ENCODE measurements at regions not wholly inside any gene's neighbourhood (a gene's known extent, or its start where the extent isn't known, plus 50 kb on each side); places are given as distances from the start of the nearest gene placed in this dataset.

DNA sequence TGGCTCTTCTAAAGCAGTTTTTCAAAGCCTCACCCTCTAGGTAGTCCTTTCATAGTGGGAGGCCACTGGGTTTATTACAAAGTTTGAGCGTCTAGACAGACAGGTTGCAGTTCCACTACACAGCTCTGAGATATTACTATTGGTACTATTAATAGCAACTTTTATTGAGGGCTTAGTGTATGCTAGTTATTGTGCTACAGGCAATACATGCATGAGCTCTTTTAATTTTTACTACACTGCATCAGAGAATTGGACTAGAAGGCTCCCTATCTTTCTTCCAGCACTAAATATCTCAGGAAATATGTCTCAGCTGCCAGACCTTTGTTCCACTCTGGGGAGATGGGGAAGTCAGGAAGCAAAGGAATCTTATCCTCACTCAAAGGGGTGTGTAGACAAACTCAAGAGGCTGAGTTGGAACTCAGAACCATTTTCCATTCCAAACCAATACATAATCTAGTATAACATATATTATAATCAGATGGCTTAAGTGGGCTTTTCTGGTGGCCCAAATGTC, 161.8 kb upstream of the SLC38A2 start:
- no peak for DNase-seq
- in situ Hi-C loops (cut with MboI; ENCODE audit: low pct_unique_long_range_greater_than_20kb, low sequenced_read_pairs) = no loop called here

DNA sequence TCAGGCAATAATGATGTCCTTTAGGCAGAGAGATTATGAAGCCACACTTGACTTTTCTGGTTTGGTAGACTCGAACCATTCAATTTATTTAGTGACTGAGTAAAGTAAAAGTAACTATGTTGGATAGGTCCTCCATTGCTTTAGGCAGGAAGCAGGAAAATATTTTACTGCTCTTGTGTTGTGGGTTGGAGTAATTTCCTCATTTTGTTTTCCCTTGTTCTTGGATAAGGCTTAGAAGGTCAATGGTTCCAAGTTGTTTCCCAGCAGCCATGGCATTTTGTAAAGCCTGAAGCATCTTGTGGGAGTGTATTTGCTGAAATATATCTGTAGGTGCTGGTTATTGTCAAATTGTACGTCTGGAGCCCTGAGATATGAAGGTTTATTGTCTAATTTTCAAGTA, 161.2 kb upstream of the SLC38A2 start:
- in situ Hi-C loops (cut with MboI; ENCODE audit: low pct_unique_long_range_greater_than_20kb, low sequenced_read_pairs) = no loop called here
- DNase-seq = no peak

- in situ Hi-C loops (cut with MboI; ENCODE audit: low pct_unique_long_range_greater_than_20kb, low sequenced_read_pairs) = no loop called here
- no peak for DNase-seq
These were observed 159.2 kb upstream of the SLC38A2 start for GRCh38 chr12:46531804-46532203.

DNA sequence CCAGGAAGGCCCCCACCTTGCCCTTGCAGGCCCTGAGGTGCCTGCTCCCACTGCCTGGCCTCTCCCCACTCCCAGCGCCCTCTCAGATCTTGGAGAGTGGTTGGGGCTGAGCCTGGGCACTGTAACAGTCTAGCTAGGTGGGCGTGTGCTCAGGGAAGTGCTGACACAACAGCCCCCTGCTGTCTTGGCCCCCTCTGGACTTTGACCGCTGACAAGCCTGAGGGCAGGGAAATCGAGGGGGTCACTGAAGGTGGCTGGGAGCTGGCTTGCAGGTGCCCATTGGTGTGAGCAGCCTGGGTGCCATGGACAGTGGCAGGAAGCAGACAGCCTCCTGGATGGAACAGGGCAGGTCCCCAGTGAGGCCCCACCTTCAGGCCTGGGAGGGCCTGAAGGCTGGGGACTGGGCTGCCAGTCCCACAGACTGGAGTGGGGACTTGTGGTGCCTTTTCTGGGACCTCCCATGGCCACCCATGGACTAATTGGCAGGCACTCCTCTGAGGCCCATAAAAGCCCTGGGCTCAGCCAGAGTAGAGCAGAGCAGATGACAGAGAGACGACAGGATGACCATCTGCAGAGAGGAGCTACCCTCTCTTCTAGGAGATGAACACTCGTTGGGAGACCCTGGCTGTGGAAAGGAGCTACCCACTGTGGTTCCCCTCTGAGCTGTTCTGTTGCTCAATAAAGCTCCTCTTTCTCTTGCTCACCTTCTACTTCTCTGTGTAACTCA, 158.6 kb upstream of the SLC38A2 start:
- DNase-seq = no peak
- in situ Hi-C loops (cut with MboI; ENCODE audit: low pct_unique_long_range_greater_than_20kb, low sequenced_read_pairs) = no loop called here

DNA sequence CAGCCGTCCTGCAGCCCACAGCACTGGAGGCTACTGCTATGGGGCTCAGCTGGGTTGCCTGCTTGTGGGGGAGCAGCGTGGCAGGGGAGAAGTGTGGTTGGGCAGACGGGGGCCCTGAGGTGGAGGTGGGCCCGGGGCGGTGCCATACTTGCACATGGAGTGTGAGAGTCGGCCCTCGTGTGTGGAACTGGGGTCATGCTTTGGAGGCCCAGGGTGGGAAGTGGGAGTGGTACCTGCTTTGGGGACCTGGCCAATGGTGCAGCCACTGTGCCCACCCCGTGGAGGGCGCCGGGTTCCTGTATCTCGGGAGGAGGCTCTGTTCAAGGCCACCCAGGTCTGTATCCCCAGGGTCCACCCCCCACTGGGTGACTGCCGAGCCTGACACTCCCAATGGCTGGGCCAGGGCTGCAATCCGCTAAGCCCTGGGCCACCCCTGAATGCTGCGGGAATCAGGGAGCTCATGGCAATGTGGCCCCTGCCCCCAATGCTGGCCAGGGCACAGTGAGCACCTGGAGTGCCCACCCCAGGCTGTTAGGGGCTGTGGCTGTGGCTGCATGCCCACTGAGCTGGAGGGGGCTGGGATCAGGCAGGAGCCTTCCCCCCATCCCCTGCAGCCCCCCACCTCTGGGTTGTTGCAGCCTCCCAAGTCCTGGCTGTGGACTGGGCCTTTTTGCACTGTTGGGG, 157.9 kb upstream of the SLC38A2 start:
- no peak for DNase-seq
- in situ Hi-C loops (cut with MboI; ENCODE audit: low pct_unique_long_range_greater_than_20kb, low sequenced_read_pairs) = no loop called here

DNA sequence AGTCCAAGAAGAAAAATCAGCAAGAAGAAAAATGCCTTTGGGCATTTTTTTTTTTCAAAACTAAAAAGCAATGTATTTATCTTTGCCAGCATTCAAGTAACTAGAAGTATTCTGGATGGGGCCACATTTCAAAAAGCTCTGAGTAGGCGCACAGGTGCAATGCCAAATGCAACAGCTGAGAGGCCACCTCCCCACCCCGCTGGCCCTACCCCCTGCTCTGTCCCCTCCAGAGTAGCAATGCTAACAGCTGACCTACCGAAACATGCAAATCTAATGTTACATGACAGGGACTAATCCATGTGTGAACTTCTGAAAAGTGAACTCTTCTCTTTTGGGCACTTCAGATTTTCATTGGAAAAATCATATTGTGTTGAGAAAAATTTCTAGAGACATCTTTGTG, 153.7 kb upstream of the SLC38A2 start:
- no peak for DNase-seq
- in situ Hi-C loops (cut with MboI; ENCODE audit: low pct_unique_long_range_greater_than_20kb, low sequenced_read_pairs) = no loop called here

GRCh38 chr12:46524778-46525177, 152.2 kb upstream of the SLC38A2 start:
- in situ Hi-C loops (cut with MboI; ENCODE audit: low pct_unique_long_range_greater_than_20kb, low sequenced_read_pairs) = no loop called here
- no peak for DNase-seq

DNA sequence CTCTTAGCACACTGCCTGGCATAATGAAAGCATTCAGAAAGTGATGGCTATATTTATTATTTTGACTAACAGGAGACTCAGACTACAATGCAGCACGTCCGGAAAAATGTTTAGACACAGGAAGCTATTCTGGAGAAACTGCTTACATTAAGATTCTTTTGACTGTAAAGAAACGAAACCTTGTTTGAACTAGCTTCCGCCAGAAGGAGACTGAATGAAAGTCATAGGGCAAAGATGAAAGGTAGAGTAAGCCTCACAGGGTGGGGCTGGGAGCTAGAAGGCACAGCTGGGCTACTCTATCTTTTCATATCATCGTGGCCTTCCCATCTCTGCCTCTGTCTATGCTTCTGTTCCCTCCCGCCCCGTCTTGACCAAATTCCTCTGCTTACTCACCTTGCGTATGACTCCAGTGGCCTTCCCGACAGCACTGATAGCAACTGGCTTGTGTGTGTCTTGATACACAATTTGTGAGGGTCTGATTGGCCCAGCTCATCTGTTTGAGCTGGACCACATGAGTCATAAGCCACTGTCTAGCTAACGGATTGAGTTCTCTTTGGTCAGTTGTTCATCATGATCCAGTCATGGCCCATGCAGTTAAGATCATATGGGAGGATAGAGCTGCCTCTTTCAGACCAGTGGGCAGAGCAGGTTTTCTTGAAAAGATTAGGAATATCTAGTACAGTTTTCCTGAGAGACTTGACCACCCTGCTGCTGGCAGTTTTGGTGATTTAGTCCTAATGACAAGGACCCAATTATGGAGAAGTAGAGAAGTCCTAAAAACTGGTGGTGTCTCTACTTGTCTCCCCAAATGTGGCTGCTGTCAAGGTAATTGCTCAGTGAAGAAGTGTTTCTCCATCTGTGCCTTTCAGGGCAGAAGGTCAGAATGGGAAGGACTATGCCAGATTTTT, 151.5 kb upstream of the SLC38A2 start:
- DNase-seq = no peak
- in situ Hi-C loops (cut with MboI; ENCODE audit: low pct_unique_long_range_greater_than_20kb, low sequenced_read_pairs) = no loop called here

DNA sequence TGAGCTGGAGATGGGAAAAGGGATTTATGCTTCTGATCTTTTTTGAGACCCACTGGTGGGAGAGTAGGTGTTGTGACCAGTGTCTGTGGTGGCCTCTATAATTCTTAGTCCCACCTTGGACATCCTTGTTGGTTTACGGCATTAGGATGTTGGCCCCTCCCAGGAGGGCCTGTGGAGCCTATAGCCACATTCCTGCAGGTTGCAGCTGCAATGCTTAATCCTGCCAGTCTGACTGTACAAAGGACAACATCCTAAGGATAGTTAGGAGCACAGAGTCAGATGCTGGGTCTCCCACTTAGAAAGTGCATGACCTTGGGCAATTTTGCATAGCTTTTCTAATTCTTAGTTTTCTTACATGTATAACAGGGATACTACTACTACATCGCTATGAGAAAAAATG, 150.9 kb upstream of the SLC38A2 start:
- in situ Hi-C loops (cut with MboI; ENCODE audit: low pct_unique_long_range_greater_than_20kb, low sequenced_read_pairs) = no loop called here
- no peak for DNase-seq

DNA sequence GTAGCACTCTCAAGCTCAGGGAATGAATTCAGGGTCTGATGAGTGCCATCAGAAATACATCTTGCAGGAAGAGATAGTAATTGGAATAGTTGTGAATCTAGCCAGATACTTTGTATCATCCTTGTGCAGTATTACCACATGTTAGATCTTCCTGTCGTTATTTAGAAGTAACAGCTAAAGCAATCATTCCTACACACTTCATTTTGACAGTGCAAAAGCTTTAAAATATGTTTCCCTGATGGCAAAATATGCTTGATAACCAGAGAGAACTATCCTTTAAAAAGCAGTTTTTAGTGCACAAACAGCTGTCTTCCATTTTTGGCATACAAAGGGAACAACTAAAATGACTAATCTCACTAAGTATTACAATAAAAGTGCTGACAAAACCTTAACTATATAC, 149.5 kb upstream of the SLC38A2 start:
- DNase-seq = no peak
- in situ Hi-C loops (cut with MboI; ENCODE audit: low pct_unique_long_range_greater_than_20kb, low sequenced_read_pairs) = no loop called here

GRCh38 chr12:46521145-46521544, 148.6 kb upstream of the SLC38A2 start:
- DNase-seq = no peak
- in situ Hi-C loops (cut with MboI; ENCODE audit: low pct_unique_long_range_greater_than_20kb, low sequenced_read_pairs) = no loop called here

- no peak for DNase-seq
- in situ Hi-C loops (cut with MboI; ENCODE audit: low pct_unique_long_range_greater_than_20kb, low sequenced_read_pairs) = no loop called here
These were observed 146.8 kb upstream of the SLC38A2 start for GRCh38 chr12:46519407-46519806.

DNA sequence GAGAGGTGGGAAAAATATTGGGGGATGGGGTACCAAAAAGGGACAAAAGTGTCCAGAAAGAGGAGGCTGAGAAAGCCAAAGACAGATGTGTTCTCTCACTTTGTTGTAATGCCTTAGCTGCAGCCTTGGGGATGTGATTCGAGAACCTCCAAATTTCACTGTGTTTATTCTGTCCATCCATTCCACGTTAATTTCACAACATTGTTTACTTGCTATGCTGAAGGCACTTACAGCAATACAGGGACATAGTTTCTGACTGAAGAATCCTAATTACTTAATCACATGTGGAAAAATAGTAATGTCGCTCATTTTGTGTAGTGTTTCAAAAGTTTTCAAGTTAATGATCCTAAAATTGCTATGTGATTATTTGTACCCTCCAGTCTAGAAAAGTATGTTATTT, 146.2 kb upstream of the SLC38A2 start:
- in situ Hi-C loops (cut with MboI; ENCODE audit: low pct_unique_long_range_greater_than_20kb, low sequenced_read_pairs) = no loop called here
- no peak for DNase-seq

DNA sequence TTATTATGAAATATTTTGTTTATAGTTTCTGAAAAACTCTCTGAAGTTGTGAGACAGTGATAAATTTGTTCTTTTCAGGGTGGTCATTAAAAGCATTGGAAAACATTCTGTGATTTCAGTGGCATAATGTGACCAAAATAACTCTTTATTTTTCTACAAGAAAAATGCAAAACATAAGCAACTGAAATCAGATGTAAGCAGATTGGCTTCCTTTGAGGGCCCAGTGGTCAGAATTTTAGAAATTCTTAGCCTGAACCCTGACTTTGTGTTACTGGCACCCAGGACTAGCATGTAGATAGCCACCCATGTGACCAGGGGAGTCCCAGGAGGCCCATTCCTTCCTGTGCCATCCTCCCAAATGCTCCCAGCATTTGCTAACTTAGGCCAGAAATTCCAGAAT, 145.6 kb upstream of the SLC38A2 start:
- DNase-seq = no peak
- in situ Hi-C loops (cut with MboI; ENCODE audit: low pct_unique_long_range_greater_than_20kb, low sequenced_read_pairs) = no loop called here

DNA sequence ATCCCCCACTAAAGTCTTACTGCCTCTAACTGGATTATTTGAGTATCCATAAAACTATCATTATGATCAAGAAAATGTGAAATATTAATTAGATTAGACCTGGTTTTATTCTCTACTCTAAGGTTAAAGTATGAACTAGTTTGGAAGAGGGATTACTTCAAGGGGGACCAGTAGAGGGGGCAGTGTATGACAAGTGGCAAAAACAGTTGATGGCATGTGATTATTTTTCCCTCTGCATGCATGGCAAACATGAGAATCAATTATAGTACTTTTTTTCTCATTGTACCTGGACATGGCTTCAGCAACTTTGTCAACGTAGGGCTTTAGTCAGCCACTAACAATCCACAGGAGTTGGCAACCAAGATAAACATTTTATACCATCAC, 145.0 kb upstream of the SLC38A2 start:
- no peak for DNase-seq
- in situ Hi-C loops (cut with MboI; ENCODE audit: low pct_unique_long_range_greater_than_20kb, low sequenced_read_pairs) = no loop called here

DNA sequence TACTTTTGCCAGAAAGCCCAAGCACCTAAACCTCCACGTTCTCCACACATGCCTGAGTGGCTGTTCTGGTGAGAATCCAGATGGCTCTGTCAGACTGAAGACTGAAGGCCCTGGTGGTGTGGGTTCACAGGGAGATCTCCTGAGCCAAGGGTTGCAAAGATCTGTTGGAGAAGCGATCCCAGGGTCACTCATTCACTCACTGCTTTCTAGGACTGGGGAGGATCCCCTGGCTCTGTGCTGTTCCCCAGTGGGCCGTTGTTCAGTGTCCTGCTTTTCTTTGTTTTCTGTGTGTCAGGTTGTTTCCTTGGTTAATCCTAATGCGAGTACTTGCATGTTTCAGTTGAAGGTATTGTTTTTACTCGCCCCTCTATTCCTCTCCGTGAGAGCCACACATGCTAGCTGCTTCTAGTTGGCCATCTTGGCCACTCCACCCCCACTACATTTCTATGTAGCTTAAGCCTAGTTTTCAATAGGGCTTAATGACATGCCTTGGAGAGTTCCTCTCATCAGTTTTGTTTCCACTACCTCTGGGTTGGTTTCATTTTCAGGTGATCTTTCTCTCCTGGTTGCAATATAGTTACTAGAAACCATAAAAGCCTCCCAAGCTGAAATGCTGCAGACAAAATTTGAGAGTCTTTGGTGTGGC, 144.5 kb upstream of the SLC38A2 start:
- in situ Hi-C loops (cut with MboI; ENCODE audit: low pct_unique_long_range_greater_than_20kb, low sequenced_read_pairs) = no loop called here
- DNase-seq = no peak

DNA sequence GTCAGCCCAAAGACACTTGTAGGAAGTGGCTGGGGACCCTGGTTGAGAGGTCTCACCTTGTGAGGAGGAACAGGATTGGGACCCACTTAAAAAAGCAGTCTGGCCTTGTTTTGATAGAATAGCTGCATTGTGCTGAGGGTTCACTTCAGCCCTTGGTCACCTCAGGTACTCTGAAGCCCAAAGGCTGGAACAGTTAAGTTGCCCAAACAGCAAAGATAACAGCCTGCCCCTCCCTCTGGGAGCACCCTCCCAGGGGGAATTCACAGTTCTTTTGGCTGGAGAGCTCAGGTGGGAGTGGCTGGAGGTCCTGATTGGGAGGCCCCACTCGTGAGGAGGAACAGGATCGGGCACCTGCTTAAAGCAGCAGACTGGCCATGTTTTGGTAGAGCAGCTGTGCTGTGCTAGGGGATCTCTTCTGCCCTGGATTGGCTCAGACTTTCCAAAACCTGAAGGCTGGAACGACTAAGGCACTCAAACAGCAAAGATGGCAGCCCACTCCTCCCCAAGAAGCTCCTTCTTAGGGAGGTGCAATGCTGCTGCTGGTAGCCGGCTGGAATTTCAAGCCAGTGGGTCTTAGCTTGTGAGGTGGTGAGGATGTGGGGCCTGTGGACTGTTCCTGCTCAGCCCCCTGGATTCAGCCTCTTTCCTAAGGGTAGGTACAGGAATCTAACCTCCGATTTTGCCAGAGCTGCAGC, 143.8 kb upstream of the SLC38A2 start:
- DNase-seq = no peak
- in situ Hi-C loops (cut with MboI; ENCODE audit: low pct_unique_long_range_greater_than_20kb, low sequenced_read_pairs) = no loop called here

DNA sequence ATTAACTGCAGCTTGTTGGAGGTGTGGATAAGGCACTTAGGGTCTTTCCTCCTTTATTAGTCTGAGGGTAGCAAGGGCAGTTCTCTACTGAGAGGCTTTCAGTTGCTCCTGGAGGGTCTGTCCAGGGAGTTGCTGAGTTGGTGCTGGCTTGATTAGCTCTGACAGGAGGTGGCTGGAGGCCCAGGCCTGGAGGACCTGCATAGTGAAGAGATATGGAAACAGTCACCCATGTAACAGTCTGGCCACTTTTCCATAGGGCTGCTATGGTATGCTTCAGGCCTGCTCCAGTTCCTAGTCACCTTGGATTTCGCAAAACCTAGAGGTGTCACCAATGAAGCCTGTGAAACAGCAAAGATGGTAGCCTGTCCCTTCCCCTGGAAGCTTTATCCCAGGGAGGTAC, 143.3 kb upstream of the SLC38A2 start:
- DNase-seq = no peak
- in situ Hi-C loops (cut with MboI; ENCODE audit: low pct_unique_long_range_greater_than_20kb, low sequenced_read_pairs) = no loop called here

GRCh38 chr12:46514886-46515285, 142.3 kb upstream of the SLC38A2 start:
- no peak for DNase-seq
- in situ Hi-C loops (cut with MboI; ENCODE audit: low pct_unique_long_range_greater_than_20kb, low sequenced_read_pairs) = no loop called here
